IPS-NIHi11 (cell line): ENCODE measurements at regions not wholly inside any gene's neighbourhood (a gene's known extent, or its start where the extent isn't known, plus 50 kb on each side); places are given as distances from the start of the nearest gene placed in this dataset.

Source experiments
- DNase-seq: peaks from one replicate; pipeline ENCODE4 v3.0.0; 2012; ENCODE audit warnings: mixed read lengths, low spot score

- no peak for DNase-seq
Observed at GRCh38 chr6:140908505-140908904, 1224.2 kb upstream of the GJE1 start.

GRCh38 chr6:140907235-140907634 lies 1225.5 kb upstream of the GJE1 start:
- no peak for DNase-seq

GRCh38 chr6:140905724-140906123 lies 1227.0 kb upstream of the GJE1 start:
- DNase-seq = no peak

GRCh38 chr6:140905050-140905449 lies 1227.7 kb upstream of the GJE1 start:
- DNase-seq = no peak

GRCh38 chr6:140897804-140898573 lies 1234.7 kb upstream of the GJE1 start:
- no peak for DNase-seq

- DNase-seq = no peak
Observed at GRCh38 chr6:140897349-140897748, 1235.4 kb upstream of the GJE1 start.

GRCh38 chr6:140893432-140893831 lies 1239.3 kb upstream of the GJE1 start:
- DNase-seq = no peak

GRCh38 chr6:140879946-140880345 lies 1252.8 kb upstream of the GJE1 start:
- DNase-seq = no peak

- DNase-seq = no peak
Observed at GRCh38 chr6:140874066-140874465, 1258.7 kb upstream of the GJE1 start.

GRCh38 chr6:140872885-140873284 lies 1259.8 kb upstream of the GJE1 start:
- no peak for DNase-seq

- no peak for DNase-seq
Observed at GRCh38 chr6:140871911-140872310, 1260.8 kb upstream of the GJE1 start.

GRCh38 chr6:140867336-140867735 lies 1265.4 kb upstream of the GJE1 start:
- no peak for DNase-seq

- DNase-seq = no peak
Observed at GRCh38 chr6:140858381-140858971, 1274.2 kb upstream of the GJE1 start.

- no peak for DNase-seq
Observed at GRCh38 chr6:140857739-140858380, 1274.9 kb upstream of the GJE1 start.

- no peak for DNase-seq
Observed at GRCh38 chr6:140855520-140855919, 1277.2 kb upstream of the GJE1 start.

GRCh38 chr6:140854318-140854717 lies 1278.4 kb upstream of the GJE1 start:
- DNase-seq = no peak

- no peak for DNase-seq
Observed at GRCh38 chr6:140850438-140850837, 1282.3 kb upstream of the GJE1 start.

- DNase-seq = no peak
Observed at GRCh38 chr6:140849456-140849855, 1283.3 kb upstream of the GJE1 start.

GRCh38 chr6:140847262-140847645 lies 1285.5 kb upstream of the GJE1 start:
- no peak for DNase-seq

- DNase-seq = no peak
Observed at GRCh38 chr6:140846503-140847261, 1286.0 kb upstream of the GJE1 start.

- no peak for DNase-seq
Observed at GRCh38 chr6:140845701-140846100, 1287.0 kb upstream of the GJE1 start.

- no peak for DNase-seq
Observed at GRCh38 chr6:140844167-140844566, 1288.6 kb upstream of the GJE1 start.

- DNase-seq = no peak
Observed at GRCh38 chr6:140833408-140833807, 1299.3 kb upstream of the GJE1 start.
